ENCODE measurements at regions not wholly inside any gene's neighbourhood (a gene's known extent, or its start where the extent isn't known, plus 50 kb on each side); places are given as distances from the start of the nearest gene placed in this dataset.

- H3K4me2 ChIP-seq (ENCODE audit: insufficient read depth, low read length): no peak overlapping the region
- H4K20me1 ChIP-seq (replicated peaks; ENCODE audit: control insufficient read depth, insufficient read depth, low read length): no peaks in the 10 kb centered on the region
- no peaks in the 10 kb centered on the region for H3K36me3 ChIP-seq (ENCODE audit: control insufficient read depth, insufficient read depth, low read length)
- H3K9ac ChIP-seq (ENCODE audit: insufficient read depth in 1 of 2, low read depth in 2 of 2, low read length in 2 of 2): no peak overlapping the region
- in situ Hi-C loops (cut with MboI) (no loop called here), intact Hi-C loops (cut with micrococcal nuclease) (no loop called here)
- ATAC-seq (no peak), DNase-seq (ENCODE audit: extremely low read depth in 1 of 4, low spot score in 3 of 4) (no peak), FAIRE-seq (no peak)
- no TSS peak for BruUV-seq (replicated peaks)
- H3K4me1 ChIP-seq (replicated peaks in 1 of 2; ENCODE audit: control insufficient read depth in 2 of 2, insufficient read depth in 2 of 2, low read length in 2 of 2): no peaks in the 10 kb centered on the region
- H3K27me3 ChIP-seq (ENCODE audit: control insufficient read depth in 2 of 2, insufficient read depth in 2 of 2, low read length in 2 of 2): no peaks in the 10 kb centered on the region
- ChIA-PET CTCF (ENCODE audit: low intra/inter-chr PET ratio) (no interaction called here), POLR2A (no interaction called here)
- no peak overlapping the region for H3K4me3 ChIP-seq
- H3K79me2 ChIP-seq (ENCODE audit: control insufficient read depth, insufficient read depth, low read length): no peaks in the 10 kb centered on the region
- H3K9me3 ChIP-seq (replicated peaks; ENCODE audit: control insufficient read depth, insufficient read depth, low read depth, low read length): no peaks in the 10 kb centered on the region; the same call in 1 of the 2 replicates
- TF ChIP-seq CHAMP1 (IDR thresholded peaks at IDR 0.05): no peak
- TF ChIP-seq JUND (IDR thresholded peaks at IDR 0.05; ENCODE audit: borderline replicate concordance, low read depth, low read length): no peak
- no peak for TF ChIP-seq JUND (tag; IDR thresholded peaks at IDR 0.05; ENCODE audit: borderline replicate concordance, low read depth, low read length)
- no peak for TF ChIP-seq CREB5 (CRISPR knock-in tag; IDR thresholded peaks at IDR 0.05)
- peak; percentile 50 for TF ChIP-seq ZNF316 (IDR thresholded peaks at IDR 0.05)
- TF ChIP-seq C11orf30 (IDR thresholded peaks at IDR 0.05; ENCODE audit: low read depth): 0 out of 2 replicates have a peak, but pooled peaks have one; percentile 9
- TF ChIP-seq CSDE1 (IDR thresholded peaks at IDR 0.05): no peak
- TF ChIP-seq FOXA1 (IDR thresholded peaks at IDR 0.05; ENCODE audit: borderline replicate concordance): no peak
- no peak for TF ChIP-seq UBTF (IDR thresholded peaks at IDR 0.05; ENCODE audit: borderline replicate concordance in 1 of 2, low read depth in 2 of 2, low read length in 2 of 2)
- no peak for TF ChIP-seq RBM39 (optimal IDR thresholded peaks at IDR 0.05; ENCODE audit: low read depth, low read length)
- TF ChIP-seq SIN3A (IDR thresholded peaks at IDR 0.05; ENCODE audit: borderline replicate concordance in 2 of 2, control insufficient read depth in 1 of 2, low read depth in 2 of 2, low read length in 2 of 2): no peak
- 10% methylated on average over 2 of the region's 2 CpGs for WGBS (ENCODE audit: insufficient coverage, low coverage, missing lambda C conversion rate)
- H3K9me1 ChIP-seq (ENCODE audit: control insufficient read depth, insufficient read depth, low read length): no peaks in the 10 kb centered on the region
- no peak overlapping the region for H2AFZ ChIP-seq (ENCODE audit: low read depth, low read length)
- H3K27ac ChIP-seq (ENCODE audit: extremely low read depth, low read depth, low read length): no peak overlapping the region
These were observed 904.2 kb downstream of the KCNT2 start for GRCh38 chr1:195704028-195704427.

All from K562 (cell line).